Iris pigment epithelial cell (primary cell): ENCODE measurements at regions not wholly inside any gene's neighbourhood (a gene's known extent, or its start where the extent isn't known, plus 50 kb on each side); places are given as distances from the start of the nearest gene placed in this dataset.
"Not testable (repeated sequence)": the region's sequence is repeated elsewhere in the genome, so short reads cannot be mapped to it uniquely, and the experiment has no call there.

Experiments
- DNase-seq: peaks from one replicate; pipeline ENCODE4 v3.0.0-alpha.2; 2011; ENCODE audit warnings: low read depth

GRCh38 chr7:124247691-124248090 is 214.8 kb upstream of the TMEM229A start:
- no peak for DNase-seq

GRCh38 chr7:124246262-124246863 is 213.5 kb upstream of the TMEM229A start:
- DNase-seq: peak; percentile 21

- DNase-seq: not testable (repeated sequence)
These were observed 211.6 kb upstream of the TMEM229A start for GRCh38 chr7:124244469-124244868.

- no peak for DNase-seq
These were observed 186.8 kb upstream of the TMEM229A start for GRCh38 chr7:124219681-124220080.

GRCh38 chr7:124208642-124209041 is 175.8 kb upstream of the TMEM229A start:
- DNase-seq: no peak

- DNase-seq: no peak
These were observed 175.3 kb upstream of the TMEM229A start for GRCh38 chr7:124208173-124208572.

GRCh38 chr7:124205526-124205925 is 172.7 kb upstream of the TMEM229A start:
- no peak for DNase-seq

GRCh38 chr7:124202546-124202945 is 169.7 kb upstream of the TMEM229A start:
- DNase-seq: no peak

GRCh38 chr7:124201768-124202349 is 169.0 kb upstream of the TMEM229A start:
- DNase-seq: peak; percentile 57

- DNase-seq: no peak
These were observed 163.7 kb upstream of the TMEM229A start for GRCh38 chr7:124196519-124196918.

GRCh38 chr7:124192885-124193284 is 160.0 kb upstream of the TMEM229A start:
- DNase-seq: no peak

GRCh38 chr7:124191713-124192112 is 158.8 kb upstream of the TMEM229A start:
- no peak for DNase-seq

GRCh38 chr7:124191030-124191429 is 158.2 kb upstream of the TMEM229A start:
- DNase-seq: no peak

- no peak for DNase-seq
These were observed 155.7 kb upstream of the TMEM229A start for GRCh38 chr7:124188576-124188975.

GRCh38 chr7:124187962-124188361 is 155.1 kb upstream of the TMEM229A start:
- no peak for DNase-seq

GRCh38 chr7:124183649-124184048 is 150.8 kb upstream of the TMEM229A start:
- DNase-seq: no peak

GRCh38 chr7:124179641-124180040 is 146.8 kb upstream of the TMEM229A start:
- no peak for DNase-seq

GRCh38 chr7:124177891-124178290 is 145.0 kb upstream of the TMEM229A start:
- no peak for DNase-seq

GRCh38 chr7:124171812-124172211 is 138.9 kb upstream of the TMEM229A start:
- not testable (repeated sequence) for DNase-seq

- DNase-seq: peak; percentile 50
These were observed 138.2 kb upstream of the TMEM229A start for GRCh38 chr7:124171068-124171467.

- no peak for DNase-seq
These were observed 135.7 kb upstream of the TMEM229A start for GRCh38 chr7:124168616-124169015.

GRCh38 chr7:124162667-124163066 is 129.8 kb upstream of the TMEM229A start:
- DNase-seq: peak; percentile 4

- DNase-seq: peak; percentile 31
These were observed 122.7 kb upstream of the TMEM229A start for GRCh38 chr7:124155432-124156022.
